Astrocyte of the spinal cord (primary cell): ENCODE measurements at regions not wholly inside any gene's neighbourhood (a gene's known extent, or its start where the extent isn't known, plus 50 kb on each side); places are given as distances from the start of the nearest gene placed in this dataset.

Experiments
- DNase-seq: peaks from one replicate; pipeline ENCODE4 v3.0.0; 2011; ENCODE audit warnings: low read depth, low spot score
- H3K4me3 ChIP-seq: 2 replicates; pipeline ENCODE4 v1.5.1; 2011; ENCODE audit warnings: low read depth, mild to moderate bottlenecking, low read length, moderate library complexity
- in situ Hi-C: cut with HindIII; loops from 2 replicates; pipeline ENCODE4 v1.10.0; 2017; ENCODE audit warnings: low sequenced_read_pairs
- TF ChIP-seq, protein P1 (sequence below): IDR thresholded peaks from 2 replicates; pipeline ENCODE4 v1.5.1; 2012; ENCODE audit warnings: low read depth, mild to moderate bottlenecking, low read length, inconsistent platforms

DNA sequence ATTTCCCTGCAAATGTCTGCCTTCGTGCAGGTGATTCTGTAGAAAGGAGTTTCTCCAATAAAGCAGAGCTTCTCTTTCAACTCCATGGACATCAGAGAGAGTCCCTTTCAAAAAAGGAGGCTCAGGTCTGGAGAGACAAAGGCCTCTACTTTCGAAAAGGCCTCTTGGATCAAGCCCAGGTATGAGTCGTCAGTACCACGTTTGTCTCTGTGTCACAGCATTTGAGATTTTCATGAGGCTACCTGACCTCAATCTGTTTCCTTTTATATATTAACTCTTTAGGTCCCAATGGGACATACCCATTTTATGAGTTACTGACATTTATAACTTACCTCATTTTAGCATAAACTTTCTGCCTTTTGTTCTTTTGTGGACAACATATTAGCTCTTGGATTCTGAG lies 290.8 kb downstream of the RPAP3 start:
- H3K4me3 ChIP-seq = no peak overlapping the region
- no peak for DNase-seq
- TF ChIP-seq, protein P1, sequence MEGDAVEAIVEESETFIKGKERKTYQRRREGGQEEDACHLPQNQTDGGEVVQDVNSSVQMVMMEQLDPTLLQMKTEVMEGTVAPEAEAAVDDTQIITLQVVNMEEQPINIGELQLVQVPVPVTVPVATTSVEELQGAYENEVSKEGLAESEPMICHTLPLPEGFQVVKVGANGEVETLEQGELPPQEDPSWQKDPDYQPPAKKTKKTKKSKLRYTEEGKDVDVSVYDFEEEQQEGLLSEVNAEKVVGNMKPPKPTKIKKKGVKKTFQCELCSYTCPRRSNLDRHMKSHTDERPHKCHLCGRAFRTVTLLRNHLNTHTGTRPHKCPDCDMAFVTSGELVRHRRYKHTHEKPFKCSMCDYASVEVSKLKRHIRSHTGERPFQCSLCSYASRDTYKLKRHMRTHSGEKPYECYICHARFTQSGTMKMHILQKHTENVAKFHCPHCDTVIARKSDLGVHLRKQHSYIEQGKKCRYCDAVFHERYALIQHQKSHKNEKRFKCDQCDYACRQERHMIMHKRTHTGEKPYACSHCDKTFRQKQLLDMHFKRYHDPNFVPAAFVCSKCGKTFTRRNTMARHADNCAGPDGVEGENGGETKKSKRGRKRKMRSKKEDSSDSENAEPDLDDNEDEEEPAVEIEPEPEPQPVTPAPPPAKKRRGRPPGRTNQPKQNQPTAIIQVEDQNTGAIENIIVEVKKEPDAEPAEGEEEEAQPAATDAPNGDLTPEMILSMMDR = no peak
- in situ Hi-C loops = no loop called here

DNA sequence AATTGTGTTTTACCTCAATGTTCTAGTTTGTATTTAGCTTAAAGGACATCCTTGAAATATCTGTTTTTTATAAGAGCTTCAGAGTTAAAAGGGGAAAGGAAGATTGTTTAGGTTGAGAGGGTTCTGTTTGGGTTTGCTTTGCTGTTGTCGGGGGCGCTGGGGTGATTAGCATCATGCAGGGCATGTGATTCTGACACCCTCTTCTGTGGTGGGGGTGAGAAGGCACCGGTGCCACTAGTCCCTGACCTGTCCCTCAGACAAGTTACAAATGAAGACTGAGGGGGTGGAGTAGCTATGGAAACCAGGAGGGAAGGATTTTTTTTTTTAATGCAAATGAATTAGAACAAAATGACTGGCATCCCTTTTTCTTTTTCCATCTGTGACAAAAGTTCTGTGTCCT lies 291.3 kb downstream of the RPAP3 start:
- no peak for DNase-seq
- in situ Hi-C loops = no loop called here
- TF ChIP-seq, protein P1 = no peak
- no peak overlapping the region for H3K4me3 ChIP-seq

DNA sequence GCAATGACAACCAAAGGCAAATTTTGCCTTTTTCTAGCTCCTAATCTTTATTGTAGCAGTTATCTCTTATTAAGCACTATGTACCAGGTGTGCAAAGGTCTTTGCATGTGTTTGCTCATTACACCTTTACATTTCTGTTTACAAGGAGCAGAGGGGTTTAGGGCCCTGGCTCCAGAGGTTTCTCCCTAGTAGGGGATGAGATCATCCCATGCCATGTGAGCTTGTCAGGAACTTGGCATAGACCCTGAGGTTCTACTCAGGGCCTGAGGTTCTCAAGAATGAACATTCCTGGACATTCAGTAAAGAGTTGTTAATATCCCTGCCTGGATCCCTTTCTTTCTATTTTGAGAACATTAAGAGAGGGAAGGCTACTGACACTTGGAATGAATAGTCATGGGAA lies 292.0 kb downstream of the RPAP3 start:
- peak; percentile 33 for DNase-seq

DNA sequence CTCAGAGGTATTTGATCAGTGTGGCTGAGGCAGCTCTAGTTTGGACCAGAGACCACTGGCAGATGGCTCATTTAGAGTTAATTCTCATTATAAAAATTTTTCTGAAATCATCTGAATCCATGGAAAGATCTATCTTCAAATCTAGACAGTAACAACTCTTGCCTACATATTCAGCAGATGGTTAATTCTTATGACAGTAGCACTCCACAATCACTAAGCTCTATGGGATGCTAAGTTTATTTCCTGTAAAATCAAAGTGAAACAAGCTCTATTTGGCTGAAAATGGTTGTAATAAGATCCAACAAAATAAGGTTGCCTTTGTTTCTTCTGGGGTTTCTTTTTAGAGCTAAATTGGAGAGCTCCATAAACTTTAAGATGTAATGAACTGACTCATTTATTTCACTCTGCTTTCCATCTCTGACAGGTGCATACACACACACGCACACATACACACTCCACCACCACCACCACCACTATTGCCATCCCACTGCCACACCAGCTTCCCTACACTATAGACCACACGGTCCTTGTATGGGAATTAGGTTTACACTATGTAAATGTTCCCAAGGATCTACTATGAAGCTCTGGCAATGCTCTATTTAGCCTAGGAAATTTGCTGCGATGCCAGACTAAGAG lies 293.1 kb downstream of the RPAP3 start:
- in situ Hi-C loops = no loop called here
- TF ChIP-seq, protein P1 = no peak
- H3K4me3 ChIP-seq = no peak overlapping the region
- DNase-seq = no peak

More for the DNA sequence above, 292.0 kb downstream of the RPAP3 start:
- TF ChIP-seq, protein P1 = no peak
- no peak overlapping the region for H3K4me3 ChIP-seq
- in situ Hi-C loops = no loop called here

DNA sequence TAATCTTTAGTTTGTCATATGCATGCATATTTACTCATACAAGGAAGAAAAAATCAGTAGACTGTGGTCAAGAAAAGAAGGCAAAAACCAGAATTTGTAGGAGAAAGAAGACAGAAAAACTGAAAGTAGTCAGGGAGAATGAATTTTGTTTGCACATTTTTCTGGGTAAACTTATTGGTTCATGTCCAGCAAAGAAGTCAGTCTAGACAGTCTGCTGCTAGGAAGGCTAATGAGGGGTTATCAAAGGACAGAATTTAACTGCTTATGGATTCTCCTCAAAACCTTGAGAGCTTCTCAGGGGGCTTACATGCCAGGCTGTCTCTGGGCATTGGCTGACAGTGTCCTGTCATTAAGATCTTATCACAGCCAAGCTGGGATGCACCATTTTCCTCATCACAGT lies 293.9 kb downstream of the RPAP3 start:
- no peak for DNase-seq
- TF ChIP-seq, protein P1 = no peak
- no peak overlapping the region for H3K4me3 ChIP-seq
- in situ Hi-C loops = no loop called here

DNA sequence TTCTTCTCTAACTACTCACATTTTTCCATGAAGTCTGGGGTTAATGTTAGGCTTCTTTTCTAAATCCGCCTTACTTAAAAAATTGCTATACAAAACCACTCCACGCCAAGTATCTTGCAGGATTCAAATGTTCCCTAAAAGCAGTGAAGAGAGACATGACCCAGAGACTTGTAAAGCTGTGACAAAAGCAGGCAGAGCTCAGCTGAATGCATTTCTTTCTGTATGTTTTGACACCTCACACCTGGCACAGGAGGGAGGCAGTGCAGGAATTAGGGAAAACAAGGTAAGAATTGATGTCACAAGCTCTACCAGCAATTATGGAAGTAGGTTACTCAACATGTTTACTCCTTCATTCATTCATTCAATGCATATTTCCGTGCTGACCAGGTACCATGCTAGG lies 295.0 kb downstream of the RPAP3 start:
- in situ Hi-C loops = no loop called here
- DNase-seq = no peak
- TF ChIP-seq, protein P1 = no peak
- H3K4me3 ChIP-seq = no peak overlapping the region
